NB4 (cell line): ENCODE measurements at regions not wholly inside any gene's neighbourhood (a gene's known extent, or its start where the extent isn't known, plus 50 kb on each side); places are given as distances from the start of the nearest gene placed in this dataset.

Experiments used
- DNase-seq: peaks from one replicate; pipeline ENCODE4 v3.0.0; 2010; ENCODE audit warnings: low read depth
- H3K4me3 ChIP-seq: one replicate; pipeline ENCODE4 v1.5.1; 2011; ENCODE audit warnings: mild to moderate bottlenecking, low read depth, low read length, moderate library complexity
- MYC ChIP-seq: IDR thresholded peaks from 2 replicates; pipeline ENCODE4 v1.6.1; 2011; ENCODE audit warnings: low read depth, low read length
- POLR2A ChIP-seq: IDR thresholded peaks from 2 replicates; pipeline ENCODE4 v1.6.1; 2011; ENCODE audit warnings: mild to moderate bottlenecking; ENCODE audit not compliant: insufficient read length; ENCODE audit errors: extremely low read depth
- TF ChIP-seq, protein P1 (sequence below): IDR thresholded peaks from one replicate; pipeline ENCODE4 v1.5.1; 2012; ENCODE audit warnings: low read depth, low read length
- TF ChIP-seq, protein P2 (sequence below): IDR thresholded peaks from 2 replicates; pipeline ENCODE4 v1.6.1; 2011; ENCODE audit warnings: low read depth, low read length

DNA sequence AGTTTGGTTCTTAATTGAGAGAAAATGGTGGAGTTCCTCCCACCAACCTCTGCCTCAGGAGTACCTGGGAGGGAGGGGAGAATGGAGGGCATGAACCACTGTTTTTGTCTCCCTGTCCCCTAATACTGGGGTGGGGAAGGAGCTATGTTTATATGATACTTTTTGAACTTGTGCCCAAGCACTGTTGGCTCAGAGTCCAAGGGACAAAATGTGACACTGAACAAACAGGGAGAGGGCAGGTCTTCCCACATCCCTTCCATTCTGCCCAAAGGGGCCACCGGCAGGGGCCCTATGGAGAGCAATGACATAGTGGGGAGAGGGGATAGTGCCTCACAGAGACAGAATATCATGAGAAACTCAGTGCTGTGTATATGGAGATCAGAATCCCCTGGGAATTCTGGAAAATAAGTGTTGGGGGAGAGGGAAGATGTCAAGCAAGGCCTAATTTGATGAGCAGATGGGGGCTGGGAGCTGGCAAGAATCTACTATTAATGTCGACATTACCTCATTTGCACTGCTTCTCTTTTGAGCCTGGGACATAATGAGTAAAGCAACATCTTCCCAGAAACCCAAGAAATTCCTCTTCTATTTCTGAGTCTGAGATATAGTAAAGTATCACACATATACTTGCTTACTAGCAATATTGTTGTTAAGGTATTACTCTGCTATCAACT lies 180.6 kb downstream of the CYP26A1 start:
- TF ChIP-seq, protein P1, sequence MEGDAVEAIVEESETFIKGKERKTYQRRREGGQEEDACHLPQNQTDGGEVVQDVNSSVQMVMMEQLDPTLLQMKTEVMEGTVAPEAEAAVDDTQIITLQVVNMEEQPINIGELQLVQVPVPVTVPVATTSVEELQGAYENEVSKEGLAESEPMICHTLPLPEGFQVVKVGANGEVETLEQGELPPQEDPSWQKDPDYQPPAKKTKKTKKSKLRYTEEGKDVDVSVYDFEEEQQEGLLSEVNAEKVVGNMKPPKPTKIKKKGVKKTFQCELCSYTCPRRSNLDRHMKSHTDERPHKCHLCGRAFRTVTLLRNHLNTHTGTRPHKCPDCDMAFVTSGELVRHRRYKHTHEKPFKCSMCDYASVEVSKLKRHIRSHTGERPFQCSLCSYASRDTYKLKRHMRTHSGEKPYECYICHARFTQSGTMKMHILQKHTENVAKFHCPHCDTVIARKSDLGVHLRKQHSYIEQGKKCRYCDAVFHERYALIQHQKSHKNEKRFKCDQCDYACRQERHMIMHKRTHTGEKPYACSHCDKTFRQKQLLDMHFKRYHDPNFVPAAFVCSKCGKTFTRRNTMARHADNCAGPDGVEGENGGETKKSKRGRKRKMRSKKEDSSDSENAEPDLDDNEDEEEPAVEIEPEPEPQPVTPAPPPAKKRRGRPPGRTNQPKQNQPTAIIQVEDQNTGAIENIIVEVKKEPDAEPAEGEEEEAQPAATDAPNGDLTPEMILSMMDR: no peak
- TF ChIP-seq POLR2A (no peak), MYC (no peak)
- TF ChIP-seq, protein P2, sequence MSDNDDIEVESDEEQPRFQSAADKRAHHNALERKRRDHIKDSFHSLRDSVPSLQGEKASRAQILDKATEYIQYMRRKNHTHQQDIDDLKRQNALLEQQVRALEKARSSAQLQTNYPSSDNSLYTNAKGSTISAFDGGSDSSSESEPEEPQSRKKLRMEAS: no peak
- no peak for DNase-seq
- H3K4me3 ChIP-seq: no peak overlapping the region

GRCh38 chr10:93255546-93255945 lies 181.9 kb downstream of the CYP26A1 start:
- no peak overlapping the region for H3K4me3 ChIP-seq
- peak; percentile 5 for DNase-seq
- TF ChIP-seq MYC (no peak), POLR2A (no peak)
- TF ChIP-seq, protein P2: no peak
- TF ChIP-seq, protein P1: no peak
